ENCODE measurements at regions not wholly inside any gene's neighbourhood (a gene's known extent, or its start where the extent isn't known, plus 50 kb on each side); places are given as distances from the start of the nearest gene placed in this dataset.
"Not testable (repeated sequence)": the region's sequence is repeated elsewhere in the genome, so short reads cannot be mapped to it uniquely, and the experiment has no call there.

- not testable (repeated sequence) for TF ChIP-seq CTCF (IDR thresholded peaks at IDR 0.05; ENCODE audit: borderline replicate concordance, extremely low read depth, low read length, poor library complexity, severe bottlenecking); EZH2 (IDR thresholded peaks at IDR 0.05; ENCODE audit: borderline replicate concordance, low read depth, low read length, severe bottlenecking)
Observed at GRCh38 chr3:5379266-5379665, 191.8 kb downstream of the EDEM1 start.

Data from DND-41 (cell line).